BE2C (cell line): ENCODE measurements at regions not wholly inside any gene's neighbourhood (a gene's known extent, or its start where the extent isn't known, plus 50 kb on each side); places are given as distances from the start of the nearest gene placed in this dataset.
"Not testable (repeated sequence)": the region's sequence is repeated elsewhere in the genome, so short reads cannot be mapped to it uniquely, and the experiment has no call there.

Experiments
- DNase-seq: peaks from one replicate; pipeline ENCODE4 v3.0.0-alpha.2; 2020
- H3K27me3 ChIP-seq: fragments of 250-450 bp; sonication (Bioruptor Pico); 2 replicates; pipeline ENCODE4 v1.5.1; 2020; ENCODE audit warnings: mild to moderate bottlenecking
- H3K36me3 ChIP-seq: fragments of 250-450 bp; sonication (Bioruptor Pico); 2 replicates; pipeline ENCODE4 v1.5.1; 2020; ENCODE audit warnings: mild to moderate bottlenecking
- H3K4me1 ChIP-seq: fragments of 250-450 bp; sonication (Bioruptor Pico); 2 replicates; pipeline ENCODE4 v1.5.1; 2020
- H3K4me3 ChIP-seq: 2 replicates; pipeline ENCODE4 v1.5.1; 2011; ENCODE audit warnings: low read depth, low read length
- H3K9me3 ChIP-seq: fragments of 250-450 bp; sonication (Bioruptor Pico); 2 replicates; pipeline ENCODE4 v1.5.1; 2020
- TF ChIP-seq, protein P1 (sequence below): IDR thresholded peaks from 2 replicates; pipeline ENCODE4 v1.5.1; 2012; ENCODE audit warnings: mild to moderate bottlenecking, low read depth, low read length

GRCh38 chr20:12847872-12848271, 160.9 kb upstream of the SPTLC3 start:
- H3K4me1 ChIP-seq = no peaks in the 10 kb centered on the region
- H3K4me3 ChIP-seq = no peak overlapping the region
- peaks cover 23% of the 10 kb centered on the region for H3K27me3 ChIP-seq
- no peaks in the 10 kb centered on the region for H3K9me3 ChIP-seq
- TF ChIP-seq, protein P1, sequence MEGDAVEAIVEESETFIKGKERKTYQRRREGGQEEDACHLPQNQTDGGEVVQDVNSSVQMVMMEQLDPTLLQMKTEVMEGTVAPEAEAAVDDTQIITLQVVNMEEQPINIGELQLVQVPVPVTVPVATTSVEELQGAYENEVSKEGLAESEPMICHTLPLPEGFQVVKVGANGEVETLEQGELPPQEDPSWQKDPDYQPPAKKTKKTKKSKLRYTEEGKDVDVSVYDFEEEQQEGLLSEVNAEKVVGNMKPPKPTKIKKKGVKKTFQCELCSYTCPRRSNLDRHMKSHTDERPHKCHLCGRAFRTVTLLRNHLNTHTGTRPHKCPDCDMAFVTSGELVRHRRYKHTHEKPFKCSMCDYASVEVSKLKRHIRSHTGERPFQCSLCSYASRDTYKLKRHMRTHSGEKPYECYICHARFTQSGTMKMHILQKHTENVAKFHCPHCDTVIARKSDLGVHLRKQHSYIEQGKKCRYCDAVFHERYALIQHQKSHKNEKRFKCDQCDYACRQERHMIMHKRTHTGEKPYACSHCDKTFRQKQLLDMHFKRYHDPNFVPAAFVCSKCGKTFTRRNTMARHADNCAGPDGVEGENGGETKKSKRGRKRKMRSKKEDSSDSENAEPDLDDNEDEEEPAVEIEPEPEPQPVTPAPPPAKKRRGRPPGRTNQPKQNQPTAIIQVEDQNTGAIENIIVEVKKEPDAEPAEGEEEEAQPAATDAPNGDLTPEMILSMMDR = no peak
- H3K36me3 ChIP-seq = no peaks in the 10 kb centered on the region
- no peak for DNase-seq

DNA sequence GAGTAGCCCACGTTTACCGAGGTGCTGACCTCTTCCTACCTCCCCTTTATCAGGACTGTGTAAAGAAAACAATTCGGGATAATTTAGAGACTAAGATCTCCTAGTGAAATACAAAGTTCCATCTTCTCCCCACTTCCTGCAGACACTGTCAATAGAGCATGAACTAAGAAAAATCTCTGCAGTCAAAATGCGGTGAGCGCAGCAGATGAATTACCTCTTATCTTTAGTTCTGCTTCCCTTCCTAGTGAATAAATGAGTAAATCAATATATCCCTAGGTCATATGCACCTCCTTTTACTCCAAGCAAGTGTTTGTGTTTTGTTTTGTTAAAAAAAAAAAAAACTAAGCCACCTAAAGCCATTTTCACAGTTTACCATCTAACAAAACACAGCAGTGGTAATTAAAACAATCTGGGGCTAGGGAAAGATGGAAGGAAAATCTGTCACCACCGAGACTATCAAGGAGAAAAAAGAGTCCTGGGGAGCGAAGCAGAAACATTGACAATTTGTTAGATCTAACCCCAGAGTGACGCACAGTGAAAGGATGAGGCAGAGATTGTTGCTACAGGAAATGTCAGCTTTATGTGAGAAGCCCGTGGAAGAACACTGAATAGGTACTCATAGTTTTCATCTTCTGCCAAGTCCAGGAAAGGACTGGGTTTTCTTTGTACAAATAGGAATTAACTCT, 159.4 kb upstream of the SPTLC3 start:
- Histone ChIP-seq H3K27me3 (peaks cover 21% of the 10 kb centered on the region), H3K36me3 (no peaks in the 10 kb centered on the region), H3K4me1 (no peaks in the 10 kb centered on the region), H3K9me3 (no peaks in the 10 kb centered on the region), H3K4me3 (no peak overlapping the region)
- TF ChIP-seq, protein P1 = no peak
- DNase-seq = no peak

GRCh38 chr20:12857643-12858042, 151.1 kb upstream of the SPTLC3 start:
- H3K9me3 ChIP-seq, H3K27me3 ChIP-seq, H3K4me3 ChIP-seq, H3K36me3 ChIP-seq, H3K4me1 ChIP-seq: not testable (repeated sequence)
- DNase-seq = peak; percentile 4

GRCh38 chr20:12860619-12861247, 148.0 kb upstream of the SPTLC3 start:
- Histone ChIP-seq H3K9me3 (no peaks in the 10 kb centered on the region), H3K27me3 (no peaks in the 10 kb centered on the region), H3K4me1 (no peaks in the 10 kb centered on the region), H3K36me3 (no peaks in the 10 kb centered on the region), H3K4me3 (no peak overlapping the region)
- DNase-seq = no peak
- TF ChIP-seq, protein P1 = no peak

DNA sequence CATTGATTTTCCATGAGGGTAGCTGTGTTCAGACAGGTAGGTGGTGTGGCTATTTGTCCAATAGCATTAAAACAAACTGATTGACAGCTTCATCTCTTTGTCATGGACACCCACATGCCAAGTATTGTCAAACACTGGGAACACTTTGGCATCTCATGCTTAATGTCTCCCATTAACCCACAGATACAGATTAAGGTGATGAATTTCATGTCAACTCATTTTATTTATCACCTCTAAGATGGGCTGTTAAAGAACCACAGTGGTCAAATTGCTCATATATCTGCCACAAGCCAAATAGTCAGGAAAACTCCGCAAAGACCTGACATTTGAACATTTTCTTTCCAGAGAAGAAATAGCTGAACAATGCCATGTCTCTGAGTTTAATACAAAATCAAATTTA, 139.1 kb upstream of the SPTLC3 start:
- H3K27me3 ChIP-seq = no peaks in the 10 kb centered on the region
- H3K4me3 ChIP-seq = no peak overlapping the region
- no peaks in the 10 kb centered on the region for H3K36me3 ChIP-seq
- H3K4me1 ChIP-seq = no peaks in the 10 kb centered on the region
- no peak for DNase-seq
- no peaks in the 10 kb centered on the region for H3K9me3 ChIP-seq
- TF ChIP-seq, protein P1 = no peak

DNA sequence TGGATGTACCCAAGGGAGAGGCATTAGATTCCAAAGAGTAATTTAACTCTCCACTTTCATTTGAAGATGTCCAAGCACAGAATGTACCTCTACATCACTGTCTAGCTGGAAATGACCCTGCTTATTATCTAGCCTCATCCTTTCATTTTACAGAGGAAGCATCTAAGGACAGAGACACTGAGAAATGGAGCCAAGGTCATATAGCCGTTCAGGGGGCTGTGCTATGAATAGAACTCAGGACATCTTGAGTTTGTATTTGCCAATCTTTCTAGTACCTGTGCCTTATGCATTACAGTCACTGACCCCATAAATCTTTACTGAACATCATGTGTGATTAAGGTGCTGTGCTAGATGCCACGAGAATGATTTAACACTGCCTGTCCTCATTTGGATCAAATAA, 138.2 kb upstream of the SPTLC3 start:
- Histone ChIP-seq H3K27me3 (no peaks in the 10 kb centered on the region), H3K4me1 (no peaks in the 10 kb centered on the region), H3K9me3 (no peaks in the 10 kb centered on the region), H3K4me3 (no peak overlapping the region), H3K36me3 (no peaks in the 10 kb centered on the region)
- TF ChIP-seq, protein P1 = no peak
- DNase-seq = no peak
